GM19455 (cell line): ENCODE measurements at regions not wholly inside any gene's neighbourhood (a gene's known extent, or its start where the extent isn't known, plus 50 kb on each side); places are given as distances from the start of the nearest gene placed in this dataset.
"Not testable (repeated sequence)": the region's sequence is repeated elsewhere in the genome, so short reads cannot be mapped to it uniquely, and the experiment has no call there.

Source experiments
- ATAC-seq: cut with Tn5 transposase; IDR thresholded peaks from one replicate; pipeline ENCODE4 v1.9.1; 2021; ENCODE audit not compliant: unreplicated experiment

DNA sequence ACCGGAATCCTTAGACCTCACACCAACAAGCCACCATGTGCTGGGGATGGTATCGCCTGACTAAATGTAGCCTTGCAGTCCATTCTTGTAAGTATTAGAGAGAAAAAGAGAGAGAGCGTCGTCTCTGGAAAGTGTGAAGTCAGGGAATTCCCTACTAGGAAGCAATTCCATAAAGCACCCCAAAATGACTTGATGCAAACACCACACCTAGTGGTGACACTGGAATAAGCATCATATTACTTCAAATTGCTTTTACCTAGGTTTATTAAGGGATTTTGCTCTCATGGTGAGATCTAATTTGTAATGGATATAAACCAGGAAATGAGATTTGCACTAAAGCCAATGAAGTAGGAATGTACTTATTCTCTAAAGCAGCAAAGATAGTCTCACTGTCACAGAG is 111.4 kb upstream of the METTL9 start:
- not testable (repeated sequence) for ATAC-seq

DNA sequence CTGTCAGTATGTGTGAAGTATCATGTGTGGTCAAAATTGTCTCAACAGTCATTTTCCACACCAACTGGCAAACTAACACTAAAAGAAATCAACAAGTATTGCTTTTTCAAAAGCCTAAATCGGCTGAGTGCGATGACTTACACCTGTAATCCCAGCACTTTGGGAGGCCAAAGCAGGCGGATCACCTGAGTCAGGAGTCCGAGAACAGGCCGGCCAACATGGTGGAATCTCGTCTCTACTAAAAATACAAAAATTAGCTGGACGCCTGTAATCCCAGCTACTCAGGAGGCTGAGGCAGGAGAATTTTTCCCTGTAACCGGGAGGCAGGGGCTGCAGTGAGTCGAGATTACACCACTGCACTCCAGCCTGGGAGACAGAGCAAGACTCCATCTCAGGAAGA is 100.3 kb upstream of the METTL9 start:
- not testable (repeated sequence) for ATAC-seq

DNA sequence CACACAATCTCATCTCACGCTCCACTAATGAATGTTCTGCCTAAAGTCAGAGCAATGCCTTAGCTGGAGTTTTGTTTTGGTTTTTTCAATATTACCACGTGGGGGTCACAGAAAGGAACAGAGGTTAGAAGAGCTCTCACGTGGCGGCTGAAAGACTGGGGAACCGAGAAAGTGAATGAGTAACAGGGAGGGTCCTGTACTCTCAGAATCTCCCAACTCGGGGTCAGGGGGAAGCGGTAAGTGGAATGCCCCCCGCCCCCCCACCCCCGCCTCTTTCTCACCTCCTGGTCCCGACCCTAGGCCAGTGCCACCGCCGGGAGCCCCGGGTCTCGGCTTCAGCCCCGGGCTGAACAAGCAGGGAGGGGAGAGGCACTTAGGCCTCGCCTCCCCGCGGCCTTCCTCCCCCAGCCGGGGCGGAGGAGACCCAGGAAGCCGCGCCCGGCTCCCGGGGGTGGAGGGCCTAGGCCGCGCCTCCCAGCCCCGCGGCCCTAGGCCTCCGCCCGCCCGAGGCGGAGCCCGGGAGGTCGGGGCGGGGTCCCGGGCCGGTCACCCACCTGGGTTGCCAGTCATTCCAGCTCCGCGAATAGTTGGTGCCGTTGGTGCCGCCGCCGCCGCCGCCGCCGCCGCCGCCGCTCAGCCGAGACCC is 98.0 kb upstream of the METTL9 start:
- peak; percentile 60 for ATAC-seq

DNA sequence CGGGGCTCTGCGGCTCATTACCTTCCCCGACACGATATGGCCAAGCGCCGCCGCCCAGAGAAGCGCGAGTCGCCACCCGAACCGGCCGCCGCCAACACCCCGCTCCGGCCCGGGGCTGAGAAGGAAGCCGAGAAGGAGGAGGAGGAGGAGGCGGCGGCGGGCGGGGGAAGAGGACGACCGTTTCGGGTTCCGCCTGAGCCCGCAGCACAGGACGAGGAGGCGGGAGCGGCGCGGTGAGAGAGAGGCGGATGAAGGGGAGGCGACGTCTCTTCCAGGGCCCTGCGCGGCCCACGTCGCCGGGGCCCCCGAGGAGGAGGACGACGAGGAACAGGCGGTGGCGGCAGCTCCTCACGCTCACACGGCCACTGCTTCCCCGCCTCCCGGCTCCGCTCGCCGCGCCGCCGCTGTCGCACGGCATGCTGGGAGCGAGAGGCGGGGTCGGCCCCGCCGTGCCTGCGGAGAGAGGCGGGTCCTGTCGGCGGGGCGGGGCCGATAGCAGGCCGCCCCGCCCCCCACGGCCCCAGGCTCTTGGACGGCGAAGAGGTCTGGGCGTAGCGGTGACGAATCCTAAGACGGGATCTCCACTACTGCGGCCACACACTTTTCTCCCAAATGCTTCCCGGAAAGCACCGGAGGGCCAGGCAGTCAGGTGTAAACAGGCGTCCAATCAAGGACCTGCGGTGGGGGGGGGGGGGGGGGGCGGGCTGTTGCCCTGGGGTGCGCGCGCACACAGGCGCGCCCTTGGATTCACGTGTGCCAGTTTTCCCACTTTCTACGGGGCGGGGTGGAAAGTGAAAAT is 97.3 kb upstream of the METTL9 start:
- ATAC-seq: peak; percentile 68

DNA sequence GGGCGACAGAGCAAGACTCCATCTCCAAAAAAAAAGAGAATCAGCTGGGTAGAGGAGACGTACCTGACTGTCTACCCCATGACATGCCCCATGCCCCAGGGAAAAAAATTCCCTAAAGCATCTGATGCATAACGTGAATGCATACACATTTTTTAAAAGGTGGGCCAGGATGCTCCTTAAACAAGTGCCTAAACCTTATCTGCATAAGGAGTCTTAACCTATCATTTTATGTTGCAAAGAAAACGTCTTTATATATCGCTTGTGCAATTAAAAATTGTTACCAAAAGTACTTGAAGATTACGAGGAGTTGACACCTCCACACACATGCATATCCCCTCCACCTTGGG is 95.8 kb upstream of the METTL9 start:
- ATAC-seq: not testable (repeated sequence)

GRCh38 chr16:21503941-21504832 is 95.2 kb upstream of the METTL9 start:
- not testable (repeated sequence) for ATAC-seq

DNA sequence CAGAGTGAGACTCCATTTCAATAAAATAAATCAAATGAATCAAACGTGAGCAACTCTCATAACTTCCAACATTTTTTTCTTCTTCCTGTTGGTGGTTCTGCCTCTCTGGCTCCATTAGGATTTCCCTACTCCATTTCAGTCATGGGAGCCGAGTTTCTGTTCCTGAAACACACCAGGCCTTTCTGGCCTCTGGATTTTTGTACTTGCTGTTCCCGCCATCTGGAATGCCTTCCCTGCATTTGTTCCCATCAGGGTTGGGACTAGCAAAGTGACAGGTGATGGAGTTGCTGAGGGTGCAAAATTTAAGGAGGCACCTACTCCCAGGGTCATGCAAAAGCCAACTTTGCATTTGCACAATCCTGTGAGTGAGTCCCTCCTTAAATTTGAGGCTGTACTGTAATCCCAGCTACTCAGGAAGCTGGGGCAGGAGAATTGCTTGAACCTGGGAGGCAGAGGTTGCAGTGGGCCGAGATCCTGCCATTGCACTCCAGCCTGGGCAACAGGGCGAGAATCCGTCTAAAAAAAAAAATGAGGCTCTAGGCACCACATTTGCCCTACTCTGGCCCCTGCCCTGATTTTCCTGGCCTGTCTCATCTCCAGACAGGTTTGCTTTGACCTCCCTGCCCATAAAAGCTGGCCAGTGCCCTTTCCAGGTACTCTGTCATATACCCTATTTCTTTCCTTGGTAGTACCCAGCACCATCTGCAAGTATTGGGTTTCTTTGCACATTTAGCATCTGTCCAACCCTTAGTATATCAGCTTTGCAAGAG is 93.4 kb upstream of the METTL9 start:
- ATAC-seq: not testable (repeated sequence)

DNA sequence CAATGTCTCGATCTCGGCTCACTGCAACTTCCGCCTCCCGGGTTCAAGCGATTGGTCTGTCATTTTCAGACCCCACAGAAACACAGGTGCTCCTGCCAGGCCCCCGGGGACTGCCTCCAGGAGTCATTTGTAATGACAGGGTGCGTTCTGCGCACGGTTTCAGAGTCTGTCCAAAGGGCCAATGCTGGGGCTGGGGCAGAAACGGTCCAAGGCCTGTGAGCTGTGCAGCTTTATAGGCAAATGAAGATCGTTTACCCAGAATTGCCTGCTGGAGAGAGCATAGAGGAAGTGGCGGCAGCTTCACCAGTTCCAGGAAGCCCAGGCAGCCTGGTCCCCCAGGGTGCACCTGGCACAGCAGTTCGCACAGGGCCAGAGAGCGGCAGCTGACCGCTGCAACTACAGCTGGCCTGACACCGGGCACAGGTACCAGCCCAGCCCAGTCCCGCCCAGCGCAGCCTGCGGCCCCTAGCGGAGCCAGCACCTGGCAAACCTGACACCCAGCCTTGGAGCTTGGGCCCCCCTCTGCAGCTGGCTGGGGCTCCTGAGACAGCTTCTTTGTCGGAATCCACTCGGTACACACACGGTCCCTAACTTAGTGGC is 92.4 kb upstream of the METTL9 start:
- peak; percentile 62 for ATAC-seq

DNA sequence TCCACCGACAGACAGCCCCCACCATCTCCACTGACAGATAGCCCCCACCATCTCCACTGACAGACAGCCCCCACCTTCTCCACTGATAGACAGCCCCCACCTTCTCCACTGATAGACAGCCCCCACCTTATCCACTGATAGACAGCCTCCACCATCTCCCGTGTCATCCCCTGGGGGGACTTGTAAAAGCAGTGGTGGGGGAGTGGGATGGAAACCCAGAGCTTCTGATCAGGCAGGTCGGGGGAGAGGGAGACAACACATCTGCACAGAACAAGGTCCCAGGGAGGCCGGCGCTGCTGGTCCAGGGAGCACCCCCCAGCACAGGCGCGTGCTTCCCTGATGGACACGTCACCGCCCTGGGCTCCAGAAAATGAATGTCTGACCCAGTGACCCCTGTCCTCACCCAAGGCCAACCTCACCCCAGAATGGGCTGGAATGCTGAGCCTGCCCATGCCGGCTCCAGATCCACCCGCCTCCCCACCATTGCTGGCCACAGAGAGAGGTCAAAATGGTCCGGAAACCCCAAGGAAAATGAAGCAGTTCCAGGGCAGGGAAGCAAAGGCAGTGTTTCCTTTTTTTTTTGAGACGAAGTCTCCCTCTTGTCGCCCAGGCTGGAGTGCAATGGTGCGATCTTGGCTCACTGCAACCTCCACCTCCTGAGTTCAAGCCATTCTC is 91.6 kb upstream of the METTL9 start:
- not testable (repeated sequence) for ATAC-seq

DNA sequence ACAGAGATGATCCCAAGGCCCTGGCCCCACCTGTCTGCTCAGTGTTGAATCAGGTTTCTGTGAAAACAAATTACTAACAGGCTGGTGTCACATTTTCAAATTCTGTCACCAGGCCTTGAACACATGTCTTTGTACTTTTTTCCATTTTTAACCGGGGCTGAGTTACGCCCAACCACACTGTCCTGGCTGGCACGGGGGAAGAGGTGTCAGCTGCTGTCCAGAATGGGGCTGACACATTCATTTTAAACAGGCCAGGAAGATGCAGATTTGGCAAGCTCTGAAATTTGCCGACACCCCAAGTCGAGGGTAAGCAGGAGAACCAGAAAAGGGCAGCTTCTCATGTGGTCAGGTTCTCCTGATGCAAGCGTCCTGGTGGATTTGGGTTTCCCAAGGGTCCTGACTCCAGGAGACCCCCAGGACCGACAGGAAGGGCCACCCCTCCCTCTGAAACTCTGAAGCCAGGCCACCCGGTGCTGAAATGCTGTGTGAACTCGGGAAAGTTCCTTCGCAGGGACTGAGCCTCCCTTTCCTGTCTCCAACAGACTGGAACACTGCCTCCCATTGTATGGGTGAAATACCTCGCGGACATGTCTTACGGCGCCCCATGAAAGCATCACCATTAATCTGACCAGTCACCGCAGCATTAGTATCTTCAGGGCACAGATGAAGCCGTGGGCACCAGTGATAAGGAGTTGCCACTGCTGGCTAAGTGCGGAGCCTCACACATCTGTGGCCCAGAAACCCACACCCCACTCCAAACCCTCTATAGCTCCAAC is 90.5 kb upstream of the METTL9 start:
- not testable (repeated sequence) for ATAC-seq

- ATAC-seq: not testable (repeated sequence)
Measured at GRCh38 chr16:21509437-21510086, 89.8 kb upstream of the METTL9 start.

DNA sequence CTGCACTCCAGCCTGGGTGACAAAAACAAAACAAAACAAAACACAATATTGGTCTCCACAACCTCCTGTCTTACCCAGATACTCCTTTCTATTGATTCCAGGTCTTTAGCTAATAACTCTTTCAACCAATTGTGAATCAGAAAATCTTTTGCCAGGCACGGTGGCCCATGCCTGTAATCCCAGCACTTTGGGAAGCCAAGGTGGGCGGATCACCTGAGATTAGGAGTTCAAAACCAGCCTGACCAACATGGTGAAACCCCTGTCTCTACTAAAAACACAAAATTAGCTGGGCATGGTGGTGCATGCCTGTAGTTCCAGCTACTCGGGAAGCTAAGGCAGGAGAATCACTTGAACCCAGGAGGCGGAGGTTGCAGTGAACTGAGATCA is 88.5 kb upstream of the METTL9 start:
- ATAC-seq: not testable (repeated sequence)

- ATAC-seq: not testable (repeated sequence)
Measured at GRCh38 chr16:21511315-21512210, 87.8 kb upstream of the METTL9 start.

- not testable (repeated sequence) for ATAC-seq
Measured at GRCh38 chr16:21512280-21513192, 86.8 kb upstream of the METTL9 start.

DNA sequence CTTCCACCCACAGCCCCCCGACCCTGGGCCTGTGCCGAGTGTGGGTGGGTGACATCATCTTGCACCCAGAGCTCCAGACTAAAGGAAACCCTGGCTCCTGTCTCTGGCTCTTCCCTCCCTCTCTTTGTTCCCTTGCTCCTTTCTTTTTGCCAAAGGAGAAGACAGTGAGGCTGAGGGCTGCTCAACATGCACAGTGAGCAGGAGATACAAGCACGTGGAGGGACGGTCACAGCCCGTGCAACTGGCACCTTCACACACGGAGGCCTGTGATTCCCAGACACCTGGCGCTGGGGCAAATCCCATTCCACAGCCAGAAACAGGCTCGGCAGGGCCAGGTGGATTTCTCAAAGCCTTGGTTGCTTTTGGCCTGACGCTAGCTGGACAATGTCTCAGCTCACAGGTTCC is 86.0 kb upstream of the METTL9 start:
- not testable (repeated sequence) for ATAC-seq

DNA sequence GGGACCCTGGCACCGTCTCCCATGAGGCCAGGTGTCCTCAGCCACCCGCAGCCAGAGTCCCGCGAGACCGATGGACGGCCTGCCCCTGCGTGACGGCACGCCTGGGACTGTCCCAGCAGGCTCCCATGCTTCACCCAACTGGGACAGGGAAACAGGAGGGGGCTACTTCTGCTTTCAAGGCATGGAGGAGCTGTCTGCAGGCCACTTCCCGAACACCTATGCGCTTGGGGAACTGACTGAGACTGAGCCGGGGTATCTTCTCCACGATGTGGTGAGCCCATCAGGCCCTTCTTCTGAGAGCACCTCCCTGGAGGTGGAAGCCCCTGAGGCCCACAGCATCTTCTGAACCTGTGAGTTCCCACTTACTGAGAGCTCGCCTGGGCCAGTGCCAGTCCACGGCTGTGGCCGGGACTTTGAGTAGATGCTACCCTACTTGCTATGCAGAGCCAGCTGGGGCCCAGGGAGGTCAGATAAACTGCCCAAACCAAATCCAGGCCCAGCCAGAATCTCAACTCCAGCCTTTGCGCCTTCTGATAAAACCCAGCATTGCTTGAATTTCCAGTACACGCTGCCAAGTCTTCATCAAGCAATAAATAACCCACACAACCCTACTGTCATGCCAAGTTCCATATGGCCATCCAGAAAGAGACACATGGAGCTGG is 85.4 kb upstream of the METTL9 start:
- ATAC-seq: not testable (repeated sequence)
